Muscle of leg (tissue), 3 donors: ENCODE measurements at regions not wholly inside any gene's neighbourhood (a gene's known extent, or its start where the extent isn't known, plus 50 kb on each side); places are given as distances from the start of the nearest gene placed in this dataset.

Experiments
- DNase-seq: peaks from one replicate; pipeline ENCODE4 v3.0.0; 2013
- H3K27ac ChIP-seq: one replicate; pipeline ENCODE4 v1.5.1; 2013; ENCODE audit warnings: mild to moderate bottlenecking, low read length, control low read depth
- H3K27me3 ChIP-seq: one replicate; pipeline ENCODE4 v1.6.1; 2013; ENCODE audit warnings: low read length; ENCODE audit not compliant: control insufficient read depth, insufficient read depth
- H3K36me3 ChIP-seq: one replicate; pipeline ENCODE4 v1.6.1; 2013; ENCODE audit warnings: low read length; ENCODE audit not compliant: control insufficient read depth, insufficient read depth
- H3K4me1 ChIP-seq: one replicate; pipeline ENCODE4 v1.6.1; 2013; ENCODE audit warnings: low read length; ENCODE audit not compliant: control insufficient read depth, insufficient read depth
- H3K4me3 ChIP-seq: one replicate; pipeline ENCODE4 v1.5.1; 2013; ENCODE audit warnings: low read length, control low read depth
- H3K9me3 ChIP-seq: replicated peaks from 2 replicates; pipeline ENCODE4 v1.6.1; 2013; ENCODE audit warnings: low read depth, low read length; ENCODE audit not compliant: control insufficient read depth
- WGBS: methylation state at CpG from one replicate; pipeline ENCODE4 v1.1.5; 2013; ENCODE audit warnings: missing lambda C conversion rate; ENCODE audit not compliant: insufficient coverage; 5-methylcytosine and 5-hydroxymethylcytosine counted together

DNA sequence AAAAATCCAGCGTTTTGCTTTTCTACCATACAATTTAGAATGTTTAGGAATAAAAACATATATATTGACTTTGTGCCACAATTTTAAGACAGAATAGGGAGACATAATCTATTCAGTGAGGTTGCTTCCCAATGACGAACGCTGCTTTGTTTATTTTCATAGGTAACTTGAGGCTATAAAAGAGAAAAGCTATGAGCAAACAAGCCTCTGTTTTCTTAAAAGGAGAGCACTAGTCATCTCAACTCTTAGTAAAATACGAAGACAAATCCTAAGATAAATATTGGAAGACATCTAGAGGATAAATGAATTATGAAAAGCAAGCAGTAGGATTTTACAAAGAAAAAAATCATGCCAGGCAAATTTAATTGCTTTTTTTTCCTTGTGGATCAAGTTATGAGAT, 363.6 kb downstream of the ANXA1 start:
- WGBS, result no CpG with 5 or more reads among the region's 4 CpGs
- H3K27me3 ChIP-seq, result no peaks in the 10 kb centered on the region
- H3K36me3 ChIP-seq, result no peaks in the 10 kb centered on the region
- no peak for DNase-seq
- H3K27ac ChIP-seq, result no peak overlapping the region
- H3K9me3 ChIP-seq, result no peaks in the 10 kb centered on the region
- no peak overlapping the region for H3K4me3 ChIP-seq
- no peaks in the 10 kb centered on the region for H3K4me1 ChIP-seq

GRCh38 chr9:73523391-73523790, 371.7 kb downstream of the ANXA1 start:
- no peaks in the 10 kb centered on the region for H3K9me3 ChIP-seq
- H3K4me3 ChIP-seq, result no peak overlapping the region
- WGBS, result no CpG with 5 or more reads among the region's 2 CpGs
- H3K4me1 ChIP-seq, result no peaks in the 10 kb centered on the region
- H3K27me3 ChIP-seq, result no peaks in the 10 kb centered on the region
- H3K27ac ChIP-seq, result no peak overlapping the region
- no peak for DNase-seq
- H3K36me3 ChIP-seq, result no peaks in the 10 kb centered on the region

GRCh38 chr9:73525350-73525749, 373.7 kb downstream of the ANXA1 start:
- Histone ChIP-seq H3K27me3 (no peaks in the 10 kb centered on the region), H3K4me1 (no peaks in the 10 kb centered on the region), H3K9me3 (no peaks in the 10 kb centered on the region), H3K4me3 (no peak overlapping the region), H3K36me3 (no peaks in the 10 kb centered on the region), H3K27ac (no peak overlapping the region)
- WGBS, result no CpG with 5 or more reads among the region's 1 CpG
- DNase-seq, result no peak

- H3K36me3 ChIP-seq, result no peaks in the 10 kb centered on the region
- no peaks in the 10 kb centered on the region for H3K27me3 ChIP-seq
- no peaks in the 10 kb centered on the region for H3K9me3 ChIP-seq
- H3K4me1 ChIP-seq, result no peaks in the 10 kb centered on the region
- no peak overlapping the region for H3K4me3 ChIP-seq
- no CpG with 5 or more reads among the region's 1 CpG for WGBS
- H3K27ac ChIP-seq, result no peak overlapping the region
- DNase-seq, result no peak
Measured at GRCh38 chr9:73527521-73527920, 375.9 kb downstream of the ANXA1 start.

GRCh38 chr9:73528926-73529325, 377.3 kb downstream of the ANXA1 start:
- Histone ChIP-seq H3K9me3 (no peaks in the 10 kb centered on the region), H3K36me3 (no peaks in the 10 kb centered on the region), H3K4me3 (no peak overlapping the region), H3K27me3 (no peaks in the 10 kb centered on the region), H3K4me1 (no peaks in the 10 kb centered on the region), H3K27ac (no peak overlapping the region)
- DNase-seq, result no peak
- no CpG with 5 or more reads among the region's 4 CpGs for WGBS

DNA sequence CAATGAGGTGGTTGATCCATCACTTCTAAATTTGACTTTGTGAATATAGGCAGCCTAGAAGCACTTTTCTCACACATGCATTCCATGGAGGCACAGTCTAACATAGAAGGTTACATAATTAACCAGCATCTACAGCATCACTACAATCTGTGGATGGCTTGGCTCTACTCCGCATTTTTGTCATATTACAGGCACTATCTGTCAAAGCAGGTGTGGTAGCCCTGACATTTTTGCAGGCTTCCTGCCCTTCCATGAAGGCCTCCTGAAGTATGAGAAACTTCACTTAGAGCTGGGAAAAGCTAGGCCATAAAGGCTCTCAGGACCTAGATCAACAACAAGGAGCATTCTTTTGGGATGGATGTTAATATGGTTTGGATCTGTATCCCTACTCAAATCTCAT, 378.0 kb downstream of the ANXA1 start:
- Histone ChIP-seq H3K4me3 (no peak overlapping the region), H3K27ac (no peak overlapping the region), H3K4me1 (no peaks in the 10 kb centered on the region), H3K27me3 (no peaks in the 10 kb centered on the region), H3K9me3 (no peaks in the 10 kb centered on the region), H3K36me3 (no peaks in the 10 kb centered on the region)
- DNase-seq, result no peak
- WGBS, result 100% methylated on average over 1 of the region's 1 CpG

- DNase-seq, result no peak
- no peak overlapping the region for H3K4me3 ChIP-seq
- H3K27ac ChIP-seq, result no peak overlapping the region
- H3K4me1 ChIP-seq, result no peaks in the 10 kb centered on the region
- no peaks in the 10 kb centered on the region for H3K36me3 ChIP-seq
- no CpG with 5 or more reads among the region's 5 CpGs for WGBS
- no peaks in the 10 kb centered on the region for H3K9me3 ChIP-seq
- H3K27me3 ChIP-seq, result no peaks in the 10 kb centered on the region
Measured at GRCh38 chr9:73531051-73531532, 379.4 kb downstream of the ANXA1 start.

DNA sequence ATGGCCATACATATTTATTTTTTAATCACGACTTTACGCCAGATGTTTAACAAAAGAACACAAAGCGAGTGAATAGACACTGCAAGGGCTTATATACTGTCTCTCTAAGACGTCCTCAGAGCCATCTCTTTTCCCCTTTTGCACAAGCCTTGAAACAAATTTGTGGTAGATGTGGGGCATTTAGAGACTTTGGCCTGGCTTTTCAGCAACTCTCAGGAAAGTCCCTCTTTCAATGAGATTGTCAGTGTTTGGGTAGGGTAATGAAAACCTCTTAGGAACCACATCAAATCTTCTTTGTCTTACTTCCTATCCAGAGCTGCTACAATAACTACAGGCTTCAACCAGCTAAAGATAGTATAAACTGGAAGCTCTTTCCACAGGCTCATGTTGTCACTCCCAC, 380.0 kb downstream of the ANXA1 start:
- H3K4me1 ChIP-seq, result no peaks in the 10 kb centered on the region
- no peak for DNase-seq
- no peak overlapping the region for H3K4me3 ChIP-seq
- H3K27ac ChIP-seq, result no peak overlapping the region
- H3K9me3 ChIP-seq, result no peaks in the 10 kb centered on the region
- no CpG with 5 or more reads among the region's 4 CpGs for WGBS
- H3K36me3 ChIP-seq, result no peaks in the 10 kb centered on the region
- no peaks in the 10 kb centered on the region for H3K27me3 ChIP-seq

DNA sequence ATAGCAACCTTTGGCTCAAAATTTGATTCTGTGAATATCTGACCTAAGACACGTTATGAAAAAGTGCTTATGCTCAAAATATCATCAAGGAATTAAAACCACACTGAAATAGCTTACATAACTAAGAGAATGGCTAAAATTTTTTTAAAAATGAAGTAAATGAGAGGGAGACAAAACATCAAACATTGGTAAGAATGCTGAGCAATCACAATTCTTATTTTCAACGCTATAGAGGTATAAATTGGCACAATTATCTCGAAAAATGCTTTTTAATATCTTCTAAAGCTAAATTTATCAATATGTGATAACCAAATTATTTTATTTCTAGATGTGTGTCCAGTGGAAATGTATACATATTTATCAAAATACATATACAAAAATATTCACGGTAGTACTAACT, 381.3 kb downstream of the ANXA1 start:
- Histone ChIP-seq H3K4me3 (no peak overlapping the region), H3K27me3 (no peaks in the 10 kb centered on the region), H3K9me3 (no peaks in the 10 kb centered on the region), H3K36me3 (no peaks in the 10 kb centered on the region), H3K4me1 (no peaks in the 10 kb centered on the region), H3K27ac (no peak overlapping the region)
- DNase-seq, result no peak
- no CpG with 5 or more reads among the region's 4 CpGs for WGBS

- no peaks in the 10 kb centered on the region for H3K4me1 ChIP-seq
- no peaks in the 10 kb centered on the region for H3K9me3 ChIP-seq
- no peak overlapping the region for H3K27ac ChIP-seq
- no CpG with 5 or more reads among the region's 2 CpGs for WGBS
- H3K27me3 ChIP-seq, result no peaks in the 10 kb centered on the region
- no peak overlapping the region for H3K4me3 ChIP-seq
- no peak for DNase-seq
- no peaks in the 10 kb centered on the region for H3K36me3 ChIP-seq
Measured at GRCh38 chr9:73536403-73536802, 384.7 kb downstream of the ANXA1 start.

- WGBS, result no CpG with 5 or more reads among the region's 5 CpGs
- Histone ChIP-seq H3K4me1 (no peaks in the 10 kb centered on the region), H3K4me3 (no peak overlapping the region), H3K27ac (no peak overlapping the region), H3K27me3 (no peaks in the 10 kb centered on the region), H3K36me3 (no peaks in the 10 kb centered on the region), H3K9me3 (no peaks in the 10 kb centered on the region)
- DNase-seq, result no peak
Measured at GRCh38 chr9:73537561-73537960, 385.9 kb downstream of the ANXA1 start.
